Mesothelial cell of epicardium (in vitro differentiated cells): ENCODE measurements at regions not wholly inside any gene's neighbourhood (a gene's known extent, or its start where the extent isn't known, plus 50 kb on each side); places are given as distances from the start of the nearest gene placed in this dataset.

Experiments
- DNase-seq, 2 experiments: peaks; one replicate each; pipeline ENCODE4 v3.0.0; 2021; ENCODE audit warnings: low spot score in 2 of 2; ENCODE audit not compliant: unreplicated experiment in 2 of 2
- H3K27ac Mint-ChIP-seq: 2 replicates; pipeline ENCODE4 v1.8.0; 2021; ENCODE audit warnings: mixed read lengths
- H3K27me3 Mint-ChIP-seq: 2 replicates; pipeline ENCODE4 v1.8.0; 2021; ENCODE audit warnings: low read depth, mixed read lengths
- H3K36me3 Mint-ChIP-seq: 2 replicates; pipeline ENCODE4 v1.8.0; 2021; ENCODE audit warnings: mixed read lengths
- H3K4me1 Mint-ChIP-seq: 2 replicates; pipeline ENCODE4 v1.8.0; 2021; ENCODE audit warnings: mixed read lengths
- H3K4me3 Mint-ChIP-seq: 2 replicates; pipeline ENCODE4 v1.8.0; 2021; ENCODE audit warnings: mild to moderate bottlenecking, moderate library complexity, mixed read lengths
- H3K9me3 Mint-ChIP-seq: 2 replicates; pipeline ENCODE4 v1.8.0; 2021; ENCODE audit warnings: mixed read lengths
- TF ChIP-seq, protein P1 (sequence below): fragments of 200-600 bp; sonication (generic); IDR thresholded peaks from one replicate; pipeline ENCODE4 v1.5.0; 2021; ENCODE audit warnings: antibody characterized with exemption; ENCODE audit not compliant: unreplicated experiment

- H3K9me3 Mint-ChIP-seq: no peaks in the 10 kb centered on the region
- H3K27ac Mint-ChIP-seq: no peak overlapping the region
- no peak overlapping the region for H3K4me3 Mint-ChIP-seq
- H3K4me1 Mint-ChIP-seq: peaks cover 3% of the 10 kb centered on the region
- TF ChIP-seq, protein P1, sequence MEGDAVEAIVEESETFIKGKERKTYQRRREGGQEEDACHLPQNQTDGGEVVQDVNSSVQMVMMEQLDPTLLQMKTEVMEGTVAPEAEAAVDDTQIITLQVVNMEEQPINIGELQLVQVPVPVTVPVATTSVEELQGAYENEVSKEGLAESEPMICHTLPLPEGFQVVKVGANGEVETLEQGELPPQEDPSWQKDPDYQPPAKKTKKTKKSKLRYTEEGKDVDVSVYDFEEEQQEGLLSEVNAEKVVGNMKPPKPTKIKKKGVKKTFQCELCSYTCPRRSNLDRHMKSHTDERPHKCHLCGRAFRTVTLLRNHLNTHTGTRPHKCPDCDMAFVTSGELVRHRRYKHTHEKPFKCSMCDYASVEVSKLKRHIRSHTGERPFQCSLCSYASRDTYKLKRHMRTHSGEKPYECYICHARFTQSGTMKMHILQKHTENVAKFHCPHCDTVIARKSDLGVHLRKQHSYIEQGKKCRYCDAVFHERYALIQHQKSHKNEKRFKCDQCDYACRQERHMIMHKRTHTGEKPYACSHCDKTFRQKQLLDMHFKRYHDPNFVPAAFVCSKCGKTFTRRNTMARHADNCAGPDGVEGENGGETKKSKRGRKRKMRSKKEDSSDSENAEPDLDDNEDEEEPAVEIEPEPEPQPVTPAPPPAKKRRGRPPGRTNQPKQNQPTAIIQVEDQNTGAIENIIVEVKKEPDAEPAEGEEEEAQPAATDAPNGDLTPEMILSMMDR: no peak
- H3K27me3 Mint-ChIP-seq: no peaks in the 10 kb centered on the region
- no peak for DNase-seq
- H3K36me3 Mint-ChIP-seq: peaks cover 30% of the 10 kb centered on the region
Measured at GRCh38 chr6:158262082-158262481, 50.2 kb upstream of the TULP4 start.
